ENCODE measurements at regions not wholly inside any gene's neighbourhood (a gene's known extent, or its start where the extent isn't known, plus 50 kb on each side); places are given as distances from the start of the nearest gene placed in this dataset.

GRCh38 chr7:33821970-33822369, 83.4 kb upstream of the BMPER start:
- no peak for DNase-seq

GRCh38 chr7:33823913-33824312, 81.4 kb upstream of the BMPER start:
- DNase-seq, result no peak

GRCh38 chr7:33824911-33825459, 80.4 kb upstream of the BMPER start:
- DNase-seq, result no peak

- DNase-seq, result no peak
Observed at GRCh38 chr7:33825644-33826043, 79.7 kb upstream of the BMPER start.

- DNase-seq, result no peak
Observed at GRCh38 chr7:33829536-33829935, 75.8 kb upstream of the BMPER start.

DNA sequence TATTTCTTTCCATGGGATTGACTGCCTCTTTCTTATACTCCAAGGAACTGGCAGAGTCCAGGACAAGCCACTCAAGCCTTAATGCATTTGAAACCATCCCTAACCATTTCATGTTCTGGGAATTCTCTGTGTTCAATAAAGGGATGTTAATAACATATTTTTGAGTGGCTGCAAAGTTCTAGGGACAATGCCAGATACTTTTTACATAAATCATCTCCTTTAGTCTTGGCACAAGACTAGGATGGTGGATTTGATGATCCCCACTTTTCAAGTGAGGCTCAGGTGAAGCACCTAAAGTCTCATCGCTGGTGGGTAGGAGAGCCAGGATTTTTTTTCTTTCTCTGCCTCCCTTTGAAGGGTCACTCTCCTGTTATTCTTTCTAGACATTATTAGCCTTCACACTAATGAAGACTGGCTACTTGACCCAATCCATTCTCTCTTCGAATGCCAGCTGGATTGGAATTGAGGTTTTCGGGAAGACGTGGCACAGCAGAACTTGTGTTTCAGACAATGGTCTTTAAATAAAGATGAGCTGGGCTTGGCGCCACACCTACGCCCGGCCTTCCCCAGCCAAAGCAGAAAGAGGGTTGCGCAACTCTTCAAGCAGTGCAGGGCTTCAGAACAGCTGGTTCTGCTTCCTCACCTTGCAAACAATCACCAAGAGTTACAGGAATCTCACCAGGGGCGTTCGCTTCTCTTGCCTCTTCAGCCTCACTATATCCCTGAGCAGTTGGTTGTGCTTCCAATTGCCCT, 73.8 kb upstream of the BMPER start:
- DNase-seq, result no peak

DNA sequence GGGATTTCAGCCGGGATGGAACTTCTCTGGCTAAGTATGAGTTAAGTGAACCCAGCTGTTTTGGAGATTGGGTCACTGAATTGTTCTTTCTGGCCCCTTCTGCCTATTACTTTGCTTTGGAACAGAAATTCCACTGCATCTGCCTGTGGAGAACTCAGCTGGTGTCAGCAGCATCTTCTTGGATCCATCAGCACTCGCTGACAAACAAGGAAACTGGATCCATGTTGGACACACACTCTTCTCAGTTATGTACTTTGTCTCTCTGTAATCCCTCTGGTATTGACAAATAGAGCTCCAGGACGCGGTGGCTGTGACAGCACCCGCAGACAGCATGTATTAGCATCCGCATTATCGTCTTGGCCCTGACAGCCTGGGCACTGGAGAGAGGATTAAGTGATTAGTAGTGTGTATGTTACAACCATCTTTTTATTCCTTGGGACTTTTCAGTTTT, 73.0 kb upstream of the BMPER start:
- DNase-seq, result no peak

GRCh38 chr7:33836797-33837355, 68.5 kb upstream of the BMPER start:
- peak; percentile 15 for DNase-seq

- DNase-seq, result no peak
Observed at GRCh38 chr7:33837356-33837851, 67.9 kb upstream of the BMPER start.

DNA sequence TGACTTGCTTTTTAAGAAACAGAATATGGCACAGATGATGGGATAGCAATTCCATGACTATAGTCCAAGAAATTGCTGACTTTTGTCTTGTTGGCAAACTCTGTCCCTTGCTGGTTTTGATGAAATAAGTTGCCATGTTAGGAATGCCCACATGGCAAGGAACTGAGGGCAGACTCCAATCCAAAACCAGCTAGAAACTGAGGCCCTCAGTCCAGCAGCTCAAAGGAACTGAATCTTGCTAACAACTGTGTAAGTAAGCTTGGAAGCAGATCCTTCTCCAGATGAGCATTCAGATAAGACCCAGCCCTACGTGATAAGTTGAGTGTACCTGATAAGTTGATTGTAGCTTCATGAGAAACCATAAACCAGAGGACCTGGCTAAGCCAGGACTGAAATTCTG, 64.3 kb upstream of the BMPER start:
- no peak for DNase-seq

DNA sequence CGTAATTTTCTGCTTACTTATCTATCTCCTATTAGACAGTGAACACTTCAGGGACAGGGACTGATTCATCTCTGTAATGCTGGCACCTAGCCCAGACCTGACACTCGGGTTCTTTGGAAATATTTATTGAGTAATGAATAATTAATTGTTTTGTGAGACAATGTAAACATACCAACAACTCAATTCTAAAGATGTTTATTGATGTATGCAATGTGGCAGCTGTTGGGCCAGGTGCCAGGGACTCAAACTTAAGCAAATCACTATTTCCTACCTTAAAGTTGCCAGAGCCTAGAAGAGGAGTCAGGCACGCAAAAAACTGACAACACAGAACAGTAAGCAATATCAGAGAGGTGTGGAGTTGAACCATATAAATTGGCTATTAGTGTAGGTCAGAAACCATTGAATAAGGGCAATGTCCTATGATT, 63.6 kb upstream of the BMPER start:
- no peak for DNase-seq

- DNase-seq, result no peak
Observed at GRCh38 chr7:33842150-33842549, 63.2 kb upstream of the BMPER start.

DNA sequence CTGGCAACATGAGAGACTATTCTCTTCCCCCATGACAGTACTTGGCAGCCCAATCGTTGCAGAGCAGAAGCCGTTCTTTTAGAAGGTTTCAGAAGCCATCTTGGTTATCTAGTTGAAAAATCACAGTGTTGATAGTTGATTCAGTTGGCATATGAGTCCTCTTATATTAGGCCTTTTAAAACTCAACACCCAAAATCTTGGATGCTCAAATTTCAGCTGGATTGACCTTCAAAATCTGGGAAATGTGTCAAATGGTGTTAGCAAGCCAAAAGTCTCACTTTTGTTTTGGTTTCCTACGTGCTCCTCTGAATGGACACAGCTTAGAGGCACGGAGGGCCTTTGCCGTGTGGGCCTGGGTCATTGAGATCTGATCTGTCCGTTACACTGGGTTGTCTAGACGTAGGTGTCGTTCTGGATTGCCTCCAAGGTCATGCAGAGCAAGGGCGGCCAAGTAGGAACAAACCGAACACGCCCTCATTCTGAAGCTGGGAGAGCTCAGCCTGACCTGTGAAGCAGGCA, 59.3 kb upstream of the BMPER start:
- DNase-seq, result no peak

DNA sequence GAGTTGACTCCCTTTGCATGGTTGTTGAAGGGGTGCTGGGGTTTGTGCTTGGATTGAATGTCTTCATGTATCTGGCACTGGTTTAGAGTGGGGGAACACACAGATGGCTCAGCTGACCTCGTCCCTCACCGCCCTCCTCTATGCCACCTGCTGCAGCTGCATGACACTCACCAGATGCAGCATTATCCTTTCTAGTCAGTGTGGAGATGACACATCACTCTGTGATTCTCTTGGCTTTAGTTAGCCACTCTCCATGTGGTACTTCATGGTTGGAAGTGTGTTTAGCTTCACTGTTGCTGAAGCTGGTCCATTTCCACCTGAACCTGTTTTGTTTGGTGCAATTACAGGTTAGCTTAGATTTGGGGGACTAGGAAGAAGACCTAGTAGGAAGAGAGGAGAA, 56.3 kb upstream of the BMPER start:
- DNase-seq, result no peak

GRCh38 chr7:33849971-33850559, 55.3 kb upstream of the BMPER start:
- no peak for DNase-seq

DNA sequence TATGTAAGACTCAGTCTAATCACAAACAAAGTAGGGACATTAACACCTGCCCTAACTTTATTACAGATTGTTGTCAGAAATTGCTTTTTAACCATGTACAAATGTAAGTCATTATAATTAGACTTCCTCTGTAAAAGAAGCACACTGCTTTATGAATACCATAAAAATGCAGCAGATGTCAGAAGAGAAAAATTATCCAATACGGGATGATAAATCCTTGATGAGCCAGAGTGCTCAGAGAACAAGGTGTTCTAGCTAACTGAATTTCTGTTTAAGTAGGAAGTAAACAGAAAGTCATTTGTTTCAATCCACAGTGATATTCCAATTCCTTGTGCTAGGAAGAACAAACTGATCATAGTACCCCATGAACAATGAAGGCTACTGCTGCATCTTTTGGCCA, 54.6 kb upstream of the BMPER start:
- no peak for DNase-seq

- no peak for DNase-seq
Observed at GRCh38 chr7:33852838-33853237, 52.5 kb upstream of the BMPER start.

DNA sequence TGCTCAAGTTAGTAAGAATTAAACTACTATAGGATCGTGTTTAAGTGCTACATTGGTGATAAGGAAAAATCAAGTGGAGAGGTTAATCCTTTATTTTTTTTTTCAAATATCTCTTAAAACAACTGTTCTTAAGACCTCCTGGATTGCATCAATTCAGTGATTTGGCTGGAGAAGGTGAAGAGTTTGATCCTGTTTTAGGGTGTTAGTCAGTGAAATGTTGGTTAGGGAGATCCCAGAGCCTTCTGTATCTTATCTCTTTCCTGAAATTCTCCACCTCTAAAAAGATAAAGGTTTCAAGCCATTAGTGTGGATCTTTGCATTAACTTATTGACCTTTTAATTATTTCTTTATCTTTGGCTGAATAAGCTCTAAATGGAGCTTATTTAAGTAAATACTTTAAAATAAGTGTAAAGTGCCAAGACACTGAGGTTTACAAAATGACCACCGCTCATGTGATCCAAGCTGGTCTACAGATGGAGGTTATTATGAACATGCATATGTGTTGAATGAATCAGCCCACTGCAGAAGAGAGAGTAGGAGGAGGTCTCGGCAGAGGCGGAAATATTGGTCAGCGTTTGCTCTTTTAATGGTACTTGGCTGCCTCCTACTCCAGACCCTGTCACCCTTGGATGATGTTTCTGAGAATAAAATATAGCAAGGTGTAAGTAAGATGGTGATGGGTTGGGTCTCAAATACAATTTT, 51.8 kb upstream of the BMPER start:
- no peak for DNase-seq

DNA sequence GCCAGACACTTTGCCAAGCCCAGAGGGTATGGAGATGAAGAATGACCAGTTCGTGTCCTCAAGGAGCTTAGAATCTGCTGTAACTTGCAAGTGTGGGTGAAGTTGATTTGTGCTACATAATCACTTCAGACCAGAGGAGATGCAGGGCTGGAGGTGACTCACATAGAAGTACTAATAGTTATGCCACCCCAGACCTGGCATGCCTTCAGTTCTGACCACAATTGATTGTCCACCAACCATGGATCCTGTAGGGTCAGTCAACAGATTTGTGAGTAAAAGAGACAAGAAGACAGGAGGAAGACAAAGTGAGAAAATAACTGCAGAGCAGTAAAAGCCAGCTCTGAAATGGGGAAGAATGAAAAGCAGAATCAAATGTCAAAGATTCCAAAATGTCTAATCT, 51.2 kb upstream of the BMPER start:
- DNase-seq, result no peak

DNA sequence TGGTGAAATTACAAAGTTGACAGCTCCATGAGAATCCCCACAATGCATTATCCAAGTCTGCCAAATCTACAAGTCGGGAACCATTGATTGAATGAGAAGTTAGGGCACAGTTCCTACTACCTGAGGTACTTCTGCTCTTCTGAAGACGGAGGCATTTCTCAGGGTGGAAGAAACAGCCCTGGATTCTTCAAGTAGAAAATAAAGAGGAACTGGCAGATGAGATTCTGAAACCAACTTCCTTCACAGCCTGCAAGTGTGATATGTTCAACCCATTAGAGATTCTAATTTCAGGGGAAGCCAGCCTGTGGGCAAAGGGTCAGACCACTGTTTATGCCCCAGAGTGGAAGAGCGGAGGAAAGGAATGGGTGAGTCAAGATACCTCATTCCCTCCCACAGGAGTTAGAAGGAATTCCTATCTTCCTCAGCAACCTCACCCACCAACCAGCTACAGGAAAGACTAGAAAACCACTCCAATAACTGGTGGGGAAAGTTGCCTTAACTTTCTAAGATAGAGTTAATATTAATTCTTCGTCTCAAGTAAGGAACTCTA, 50.5 kb upstream of the BMPER start:
- no peak for DNase-seq

All from RPMI8226 (cell line).